H1 (cell line): ENCODE measurements at regions not wholly inside any gene's neighbourhood (a gene's known extent, or its start where the extent isn't known, plus 50 kb on each side); places are given as distances from the start of the nearest gene placed in this dataset.

Experiments
- CTCF ChIA-PET: fragments of 300-600 bp; sonication (Branson Sonifier 250); formaldehyde crosslinking; loops from one replicate; lab custom pipeline; 2021; ENCODE audit not compliant: partially characterized antibody; lab: Charles Lee
- POLR2A ChIA-PET: fragments of 300-600 bp; sonication (Branson Sonifier 250); formaldehyde crosslinking; loops from one replicate; lab custom pipeline; 2021; ENCODE audit warnings: inconsistent platforms; ENCODE audit not compliant: partially characterized antibody; lab: Charles Lee
- DNase-seq, 2 experiments: peaks; one replicate each; pipeline versions ENCODE4 v3.0.0 to v3.0.0-alpha.2; 2010 to 2022; ENCODE audit warnings: low spot score in 2 of 2, low read depth in 1 of 2, mixed read lengths in 1 of 2
- FAIRE-seq: peaks from 2 replicates; lab custom pipeline; 2011; peaks lifted over from hg19 to GRCh38; lab: Jason Lieb, UNC
- H2AFZ ChIP-seq: 2 replicates; pipeline ENCODE4 v1.8.1; 2012; ENCODE audit warnings: low read length, inconsistent platforms
- H2AK5ac ChIP-seq: 2 replicates; pipeline ENCODE4 v1.6.1; 2013; ENCODE audit warnings: low read depth, low read length
- H2BK120ac ChIP-seq: replicated peaks from 2 replicates; pipeline ENCODE3; 2013; ENCODE audit warnings: low read depth, low read length, inconsistent platforms
- H2BK12ac ChIP-seq: 2 replicates; pipeline ENCODE4 v1.6.1; 2013; ENCODE audit warnings: low read depth, low read length
- H2BK15ac ChIP-seq: 2 replicates; pipeline ENCODE4 v1.6.1; 2013; ENCODE audit warnings: low read length
- H2BK20ac ChIP-seq: 2 replicates; pipeline ENCODE4 v1.6.1; 2013; ENCODE audit warnings: low read length
- H2BK5ac ChIP-seq: 2 replicates; pipeline ENCODE4 v1.6.1; 2013; ENCODE audit warnings: low read depth, low read length
- H3K14ac ChIP-seq: 2 replicates; pipeline ENCODE4 v1.6.1; 2013; ENCODE audit warnings: inconsistent platforms; ENCODE audit not compliant: insufficient read length
- H3K18ac ChIP-seq: 2 replicates; pipeline ENCODE4 v1.6.1; 2013; ENCODE audit warnings: low read length; ENCODE audit errors: extremely low read depth
- H3K23ac ChIP-seq: 2 replicates; pipeline ENCODE4 v1.6.1; 2013; ENCODE audit warnings: inconsistent platforms; ENCODE audit not compliant: insufficient read length
- H3K23me2 ChIP-seq: 2 replicates; pipeline ENCODE4 v1.6.1; 2013; ENCODE audit warnings: low read depth, low read length
- H3K27ac ChIP-seq: 2 replicates; pipeline ENCODE4 v1.6.1; 2011; ENCODE audit warnings: low read depth, low read length, inconsistent platforms
- H3K27me3 ChIP-seq, 4 experiments: replicated peaks in 1 of 4; 1 replicate in 1 of 4; 2 replicates in 3 of 4; pipeline versions ENCODE4 v1.6.1 to v1.8.1; 2011 to 2013; ENCODE audit warnings: low read length in 3 of 4, mild to moderate bottlenecking in 3 of 4, inconsistent platforms in 2 of 4, mixed read lengths in 2 of 4, moderate library complexity in 1 of 4; ENCODE audit not compliant: control insufficient read depth in 3 of 4, insufficient read depth in 3 of 4; ENCODE audit errors: extremely low read depth in 1 of 4
- H3K36me3 ChIP-seq, 4 experiments: 2 replicates each; pipeline versions ENCODE4 v1.6.1 to v1.8.1; 2011 to 2013; ENCODE audit warnings: mild to moderate bottlenecking in 4 of 4, low read length in 3 of 4, moderate library complexity in 2 of 4, control low read depth in 1 of 4, inconsistent platforms in 1 of 4; ENCODE audit not compliant: insufficient read depth in 4 of 4, control insufficient read depth in 2 of 4
- H3K4ac ChIP-seq: replicated peaks from 2 replicates; pipeline ENCODE3; 2013; ENCODE audit warnings: low read length, low read depth, mixed read lengths, inconsistent platforms; ENCODE audit not compliant: insufficient read length
- H3K4me1 ChIP-seq, 4 experiments: replicated peaks in 1 of 4; 1 replicate in 1 of 4; 2 replicates in 3 of 4; pipeline versions ENCODE4 v1.6.1 to v1.8.1; 2011 to 2013; ENCODE audit warnings: low read length in 3 of 4, inconsistent platforms in 2 of 4, mixed read lengths in 1 of 4; ENCODE audit not compliant: insufficient read depth in 4 of 4, control insufficient read depth in 3 of 4
- H3K4me2 ChIP-seq, 2 experiments: 2 replicates each; pipeline versions ENCODE4 v1.6.1 to v1.8.1; 2011 to 2013; ENCODE audit warnings: low read depth in 2 of 2, low read length in 2 of 2, control low read depth in 1 of 2, inconsistent platforms in 1 of 2, mild to moderate bottlenecking in 1 of 2; ENCODE audit not compliant: insufficient read depth in 1 of 2
- H3K4me3 ChIP-seq, 4 experiments: fragments of 200-600, 300-600 bp in 1 of 4; sonication (generic), shearing (Covaris generic), sonication (Bioruptor Twin) in 1 of 4; 2 replicates each; pipeline versions ENCODE4 v1.5.1 to v1.8.1; 2011 to 2016; ENCODE audit warnings: low read length in 4 of 4, low read depth in 3 of 4, control low read depth in 2 of 4, inconsistent platforms in 2 of 4, mild to moderate bottlenecking in 2 of 4, mixed read lengths in 1 of 4, moderate library complexity in 1 of 4; ENCODE audit not compliant: insufficient read depth in 2 of 4; ENCODE audit errors: extremely low read depth in 1 of 4
- H3K56ac ChIP-seq: replicated peaks from 2 replicates; pipeline ENCODE3; 2013; ENCODE audit warnings: low read depth, mild to moderate bottlenecking, mixed read lengths, low read length, inconsistent platforms; ENCODE audit not compliant: insufficient read length
- H3K79me1 ChIP-seq: 2 replicates; pipeline ENCODE4 v1.6.1; 2013; ENCODE audit warnings: low read depth, low read length, control low read depth
- H3K79me2 ChIP-seq, 2 experiments: 2 replicates each; pipeline versions ENCODE4 v1.6.1 to v1.8.1; 2012 to 2013; ENCODE audit warnings: low read length in 2 of 2, mild to moderate bottlenecking in 2 of 2, inconsistent platforms in 1 of 2; ENCODE audit not compliant: insufficient read depth in 2 of 2, control insufficient read depth in 1 of 2
- H3K9ac ChIP-seq, 4 experiments: replicated peaks in 1 of 4; 1 replicate in 1 of 4; 2 replicates in 3 of 4; pipeline versions ENCODE4 v1.6.1 to v1.8.1; 2011 to 2013; ENCODE audit warnings: low read depth in 3 of 4, low read length in 3 of 4, control low read depth in 2 of 4, mild to moderate bottlenecking in 2 of 4, moderate library complexity in 2 of 4, inconsistent platforms in 1 of 4; ENCODE audit errors: extremely low read depth in 1 of 4
- H3K9me3 ChIP-seq, 2 experiments: 2 replicates each; pipeline versions ENCODE4 v1.6.1 to v1.8.1; 2012 to 2013; ENCODE audit warnings: mild to moderate bottlenecking in 2 of 2, moderate library complexity in 2 of 2, control low read depth in 1 of 2, inconsistent platforms in 1 of 2, low read depth in 1 of 2, low read length in 1 of 2, mixed read lengths in 1 of 2; ENCODE audit not compliant: insufficient read depth in 2 of 2
- H4K20me1 ChIP-seq, 2 experiments: replicated peaks in 1 of 2; 2 replicates each; pipeline versions ENCODE3 to v1.8.1; 2011 to 2013; ENCODE audit warnings: inconsistent platforms in 2 of 2, low read length in 2 of 2, mild to moderate bottlenecking in 1 of 2; ENCODE audit not compliant: insufficient read depth in 2 of 2, control insufficient read depth in 1 of 2
- H4K5ac ChIP-seq: 2 replicates; pipeline ENCODE4 v1.6.1; 2013; ENCODE audit warnings: low read length, low read depth, mixed read lengths, inconsistent platforms; ENCODE audit not compliant: insufficient read length
- H4K8ac ChIP-seq: 2 replicates; pipeline ENCODE4 v1.8.0; 2013; ENCODE audit warnings: mild to moderate bottlenecking, moderate library complexity, low read length, inconsistent platforms; ENCODE audit not compliant: insufficient read depth; ENCODE audit errors: extremely low read depth
- H4K91ac ChIP-seq: replicated peaks from 2 replicates; pipeline ENCODE3; 2013; ENCODE audit warnings: low read length, mixed read lengths, inconsistent platforms; ENCODE audit not compliant: insufficient read length
- EP300 ChIP-seq, 2 experiments: IDR thresholded peaks; 1 replicate in 1 of 2; 2 replicates in 1 of 2; pipeline ENCODE4 v1.6.1; 2011 to 2012; ENCODE audit warnings: low read depth in 2 of 2, low read length in 2 of 2, mild to moderate bottlenecking in 2 of 2, borderline replicate concordance in 1 of 2, inconsistent platforms in 1 of 2, moderate library complexity in 1 of 2
- HDAC2 ChIP-seq, 2 experiments: fragments of 300-600 bp in 1 of 2; sonication (generic) in 1 of 2; IDR thresholded peaks; 2 replicates each; pipeline ENCODE4 v1.6.1; 2011 to 2012; ENCODE audit warnings: low read depth in 2 of 2, low read length in 2 of 2, mild to moderate bottlenecking in 2 of 2, moderate library complexity in 2 of 2, borderline replicate concordance in 1 of 2, inconsistent platforms in 1 of 2
- NANOG ChIP-seq: IDR thresholded peaks from 2 replicates; pipeline ENCODE4 v1.6.1; 2011; ENCODE audit warnings: low read length, low read depth, mild to moderate bottlenecking, inconsistent platforms; ENCODE audit not compliant: insufficient read depth, poor library complexity, severe bottlenecking
- WGBS, 2 experiments: shearing (Covaris generic) in 1 of 2; methylation state at CpG; one replicate each; pipeline versions ENCODE4 v1.1.6 to v1.1.7; 2013 to 2015; ENCODE audit warnings: low lambda C conversion rate in 2 of 2, mixed read lengths in 2 of 2, inconsistent platforms in 1 of 2, low coverage in 1 of 2, missing lambda C conversion rate in 1 of 2; ENCODE audit not compliant: insufficient replicate concordance in 2 of 2, insufficient coverage in 1 of 2, insufficient read length in 1 of 2; ENCODE audit errors: extremely low coverage in 1 of 2, missing lambda C conversion rate in 1 of 2; 5-methylcytosine and 5-hydroxymethylcytosine counted together

DNA sequence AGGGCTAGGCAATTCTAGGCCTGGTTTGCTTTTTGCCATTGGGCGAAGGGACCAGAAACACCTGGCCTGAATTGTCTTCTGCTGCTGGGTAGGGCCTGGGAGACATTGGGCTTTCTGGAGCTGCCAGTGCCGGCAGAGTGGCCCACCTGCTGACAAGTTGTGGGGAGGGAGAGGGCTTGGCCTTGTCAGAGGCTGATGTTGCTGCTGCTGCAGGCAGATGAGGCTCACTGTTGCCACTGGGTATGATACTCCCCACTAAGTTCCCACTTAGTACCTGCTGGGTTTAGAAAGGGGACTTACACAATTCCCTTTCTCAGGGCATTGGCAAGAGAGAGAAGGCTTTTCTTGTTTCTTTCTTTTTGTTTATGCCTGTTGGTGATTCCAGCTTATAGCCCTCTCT lies 289.6 kb upstream of the NPVF start:
- no peaks in the 10 kb centered on the region for H3K27me3 ChIP-seq
- H3K18ac ChIP-seq = no peak overlapping the region
- H2BK5ac ChIP-seq = no peak overlapping the region
- H2BK15ac ChIP-seq = no peak overlapping the region
- no peak overlapping the region for H3K56ac ChIP-seq
- H3K9ac ChIP-seq = no peak overlapping the region
- no peak overlapping the region for H3K4me2 ChIP-seq
- DNase-seq (no peak), FAIRE-seq (no peak)
- H2BK12ac ChIP-seq = no peak overlapping the region
- H3K79me2 ChIP-seq = no peaks in the 10 kb centered on the region
- H3K79me1 ChIP-seq = no peaks in the 10 kb centered on the region
- H3K27ac ChIP-seq = no peak overlapping the region
- H2AK5ac ChIP-seq = no peak overlapping the region
- H3K14ac ChIP-seq = no peak overlapping the region
- POLR2A ChIA-PET = interaction anchor here (0.7 kb wide), 1 partner anchor 279 kb away, joined by 4 read pairs; no protein-coding TSS in a partner anchor
- no peak overlapping the region for H4K5ac ChIP-seq
- H3K4ac ChIP-seq = no peak overlapping the region
- no peak overlapping the region for H3K23ac ChIP-seq
- H4K8ac ChIP-seq = no peak overlapping the region
- H3K23me2 ChIP-seq = no peaks in the 10 kb centered on the region
- CTCF ChIA-PET = interaction anchor here (0.8 to 3.0 kb wide), 3 partner anchors 13 to 48 kb away, joined by 3 to 9 read pairs (median 3); no protein-coding TSS in a partner anchor
- H3K36me3 ChIP-seq = no peaks in the 10 kb centered on the region
- no peak overlapping the region for H3K4me3 ChIP-seq
- H2BK120ac ChIP-seq = no peak overlapping the region
- no peaks in the 10 kb centered on the region for H4K20me1 ChIP-seq
- H3K9me3 ChIP-seq = no peaks in the 10 kb centered on the region
- H2BK20ac ChIP-seq = no peak overlapping the region
- WGBS, 2 experiments = 88% methylated on average over 2 of the region's 2 CpGs; no CpG with 5 or more reads in 1 of the 2 experiments
- no peaks in the 10 kb centered on the region; a peak in 1 of 7 replicates for H3K4me1 ChIP-seq
- no peak overlapping the region for H2AFZ ChIP-seq
- no peak overlapping the region for H4K91ac ChIP-seq
- TF ChIP-seq HDAC2 (IDR thresholded peaks at IDR 0.05; ENCODE audit: borderline replicate concordance in 1 of 2, low read depth in 2 of 2, low read length in 2 of 2) = no peak
- no peak for TF ChIP-seq NANOG
- TF ChIP-seq EP300 (IDR thresholded peaks at IDR 0.05; ENCODE audit: borderline replicate concordance in 1 of 2, low read depth in 2 of 2, low read length in 2 of 2) = no peak
